GM18867 (cell line): ENCODE measurements at regions not wholly inside any gene's neighbourhood (a gene's known extent, or its start where the extent isn't known, plus 50 kb on each side); places are given as distances from the start of the nearest gene placed in this dataset.

ENCODE experiments used
- ATAC-seq: cut with Tn5 transposase; IDR thresholded peaks from one replicate; pipeline ENCODE4 v1.9.1; 2021; ENCODE audit warnings: mild to moderate bottlenecking, moderate library complexity; ENCODE audit not compliant: unreplicated experiment

DNA sequence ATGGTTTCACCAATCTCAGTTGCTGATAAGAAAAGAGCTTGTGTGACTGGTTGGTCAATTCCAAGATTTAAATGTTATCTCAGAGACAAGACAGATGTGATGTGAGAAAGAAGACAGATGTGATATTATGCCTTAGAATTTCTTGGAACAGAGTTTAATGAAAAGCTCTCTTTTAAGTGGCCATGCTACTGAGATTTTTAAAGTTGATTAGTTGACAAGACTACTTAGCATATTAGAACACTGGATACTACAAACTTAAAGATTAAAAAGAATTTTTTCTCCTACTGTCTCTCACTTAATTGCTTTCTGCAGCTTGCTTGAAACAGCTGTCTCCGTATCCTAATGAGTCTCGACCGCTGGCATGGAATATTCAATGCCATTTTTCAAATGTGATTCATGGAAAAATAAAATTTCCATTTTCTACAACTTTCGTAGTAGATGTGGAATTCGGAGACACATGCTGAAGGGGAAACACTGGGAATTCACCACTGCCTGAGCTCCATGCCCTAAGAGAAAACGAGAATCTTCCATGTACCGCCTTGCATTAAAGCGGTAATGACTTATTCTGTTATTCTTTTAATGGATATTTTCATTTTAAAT, 634.2 kb upstream of the SETBP1 start:
- ATAC-seq = no peak

DNA sequence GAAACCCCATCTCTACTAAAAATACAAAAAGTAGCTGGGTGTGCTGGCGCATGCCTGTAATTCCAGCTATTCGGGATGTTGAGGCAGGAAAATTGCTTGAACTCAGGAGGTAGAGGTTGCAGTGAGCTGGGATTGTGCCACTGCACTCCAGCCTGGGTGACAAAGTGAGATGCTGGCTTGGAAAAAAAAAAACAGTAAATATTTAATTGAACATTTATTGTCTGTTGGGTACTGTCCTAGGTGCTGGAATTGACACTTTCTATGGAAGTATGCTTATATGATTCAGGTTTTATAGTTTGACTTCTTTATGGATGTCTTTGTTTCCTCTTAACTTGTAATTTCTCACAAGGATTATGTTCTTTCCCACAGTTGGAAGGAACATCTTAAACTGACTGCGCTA, 633.1 kb upstream of the SETBP1 start:
- no peak for ATAC-seq

DNA sequence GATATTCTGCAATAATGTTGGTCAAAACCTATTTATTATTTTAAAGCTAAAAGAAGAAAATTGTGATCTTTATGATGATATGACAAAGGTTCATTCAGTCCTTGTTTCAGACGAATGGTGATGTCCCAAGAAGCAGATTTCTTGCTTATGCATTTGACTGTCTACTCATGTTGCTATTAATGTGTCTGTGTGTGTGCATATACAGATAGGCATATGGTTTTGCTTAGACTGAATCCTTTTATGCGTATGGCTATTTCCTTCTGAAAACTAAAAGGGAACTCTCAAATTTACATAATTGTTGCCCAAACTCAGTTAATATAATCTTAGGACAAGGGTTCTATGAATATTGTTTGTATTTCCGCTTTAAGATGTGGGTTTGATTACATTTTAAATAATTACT, 632.3 kb upstream of the SETBP1 start:
- ATAC-seq = no peak

DNA sequence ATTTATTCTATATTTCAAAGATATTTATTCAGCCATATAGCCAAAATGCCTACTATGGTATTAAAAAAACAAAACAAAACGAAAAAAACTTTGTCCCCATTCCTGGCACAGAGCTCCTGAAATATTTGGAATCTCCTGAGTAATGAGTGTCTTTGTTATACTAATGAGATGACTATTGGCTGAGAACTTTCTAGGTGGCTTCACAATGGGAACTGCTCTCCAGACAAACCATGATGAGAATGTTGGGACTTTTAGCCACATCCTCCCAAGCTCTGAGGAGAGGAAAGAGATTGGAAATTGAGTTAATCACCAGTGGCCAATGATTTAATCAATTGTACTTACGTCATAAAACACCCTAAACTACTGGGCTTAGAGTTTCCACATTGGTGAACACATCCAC, 631.8 kb upstream of the SETBP1 start:
- ATAC-seq = no peak

DNA sequence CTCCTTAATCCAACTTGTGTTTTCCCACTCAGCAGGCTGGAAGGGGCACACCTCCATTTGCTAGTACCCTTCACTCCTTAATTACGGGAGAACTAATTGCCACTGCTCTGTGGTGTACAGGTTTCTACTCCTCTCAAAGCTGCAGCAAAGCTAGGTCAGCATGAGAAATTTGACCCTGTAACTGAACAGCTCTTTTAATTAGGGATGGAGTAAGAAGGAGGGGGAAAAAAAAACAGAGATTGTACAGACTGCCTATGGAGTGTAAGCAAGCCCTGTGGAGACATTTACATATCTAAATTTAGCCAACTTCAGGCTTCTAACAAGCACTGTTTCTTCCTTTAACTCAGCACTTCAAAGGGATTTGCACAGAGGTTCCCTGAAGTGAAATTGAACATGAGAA, 629.7 kb upstream of the SETBP1 start:
- no peak for ATAC-seq

DNA sequence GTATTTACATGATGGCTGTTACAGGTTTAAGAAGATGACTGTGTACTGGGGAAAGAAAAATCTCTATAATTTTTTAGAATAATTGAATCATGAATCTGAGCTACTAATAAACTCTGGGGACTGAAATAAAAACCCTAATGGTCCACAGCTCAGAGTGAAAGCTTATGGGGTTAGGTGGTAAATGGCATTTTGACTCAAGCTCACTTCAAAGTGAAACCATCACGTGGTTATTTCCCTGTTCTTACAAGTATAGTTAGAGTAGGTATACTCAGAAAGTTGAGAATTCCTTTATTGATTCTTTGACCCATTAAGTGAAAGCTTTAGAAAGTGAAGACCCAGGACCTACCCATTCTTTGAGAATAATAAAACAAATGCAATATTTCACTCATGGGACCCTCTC, 626.2 kb upstream of the SETBP1 start:
- peak; percentile 32 for ATAC-seq

DNA sequence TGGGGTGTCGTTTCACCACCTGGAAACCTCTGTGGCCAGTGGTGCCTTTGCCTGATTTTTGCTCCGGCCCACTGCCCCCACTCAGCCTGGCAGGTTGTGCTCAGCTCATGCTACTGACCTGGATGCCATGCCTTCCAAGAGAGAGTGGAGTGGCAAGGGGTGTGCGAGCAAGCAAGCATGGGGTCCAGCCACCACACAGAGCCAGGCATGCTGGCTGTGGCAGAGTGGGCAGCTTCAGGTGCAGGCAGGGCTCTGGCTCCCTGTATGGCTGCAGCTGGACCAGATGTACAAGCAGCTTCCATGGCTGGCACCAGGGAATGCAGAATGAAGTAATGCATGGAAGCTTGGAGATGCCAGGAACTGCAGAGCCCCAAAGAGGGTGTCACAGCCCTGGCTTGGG, 620.5 kb upstream of the SETBP1 start:
- ATAC-seq = no peak

DNA sequence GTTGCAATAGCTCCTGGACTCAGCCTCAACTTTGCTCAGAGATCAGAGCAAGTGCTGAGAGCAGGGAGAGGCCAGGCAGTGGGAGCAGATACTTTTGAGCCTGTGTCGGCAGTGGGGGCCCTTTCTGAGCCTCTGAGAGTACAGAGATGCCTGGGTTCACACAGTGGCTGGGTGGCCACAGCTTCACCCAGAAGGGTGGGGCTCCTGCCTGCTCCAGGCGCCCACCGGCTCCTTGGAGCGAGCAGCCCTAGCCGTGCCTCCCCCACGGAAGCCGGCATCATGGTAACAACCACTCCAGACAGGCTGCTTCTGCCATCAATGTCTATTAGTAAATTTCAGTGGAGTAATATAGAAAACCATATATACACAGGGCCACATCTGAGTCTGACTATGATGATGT, 619.2 kb upstream of the SETBP1 start:
- ATAC-seq = no peak

DNA sequence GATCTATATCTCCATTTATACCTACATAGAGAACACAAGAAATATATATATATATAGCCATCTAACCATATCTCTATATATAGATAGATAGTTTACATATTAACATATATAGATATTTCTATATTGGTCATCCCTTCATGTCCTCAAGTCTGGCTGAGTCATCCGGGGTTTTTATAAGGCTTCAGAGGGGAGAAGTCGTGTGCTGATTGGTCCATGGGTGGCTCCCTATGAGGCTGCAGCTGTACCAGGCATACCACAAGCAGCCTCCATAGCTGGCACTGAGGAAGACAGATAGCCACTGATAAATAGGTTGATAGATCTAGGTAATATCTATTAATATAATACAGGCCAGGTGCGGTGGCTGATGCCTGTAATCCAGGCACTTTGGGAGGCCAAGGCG, 618.3 kb upstream of the SETBP1 start:
- no peak for ATAC-seq

DNA sequence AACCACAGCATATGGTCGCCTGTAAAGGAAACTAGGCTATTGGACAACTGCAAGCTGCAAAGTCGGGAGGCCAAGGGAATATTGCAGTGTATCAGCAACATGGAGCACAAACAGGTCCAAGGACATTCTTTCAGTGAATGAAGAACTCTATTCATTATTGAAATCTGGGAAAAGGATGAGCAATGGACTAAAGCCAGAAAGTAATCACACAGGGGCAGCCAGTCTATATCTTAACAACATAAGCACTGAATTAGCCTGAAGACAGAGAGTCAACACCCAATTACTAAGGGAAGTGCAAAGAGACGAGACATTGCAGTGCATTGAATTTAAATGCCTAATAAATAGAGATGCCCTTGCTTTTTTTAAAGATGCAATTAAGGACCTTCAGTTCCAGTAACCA, 615.5 kb upstream of the SETBP1 start:
- no peak for ATAC-seq

DNA sequence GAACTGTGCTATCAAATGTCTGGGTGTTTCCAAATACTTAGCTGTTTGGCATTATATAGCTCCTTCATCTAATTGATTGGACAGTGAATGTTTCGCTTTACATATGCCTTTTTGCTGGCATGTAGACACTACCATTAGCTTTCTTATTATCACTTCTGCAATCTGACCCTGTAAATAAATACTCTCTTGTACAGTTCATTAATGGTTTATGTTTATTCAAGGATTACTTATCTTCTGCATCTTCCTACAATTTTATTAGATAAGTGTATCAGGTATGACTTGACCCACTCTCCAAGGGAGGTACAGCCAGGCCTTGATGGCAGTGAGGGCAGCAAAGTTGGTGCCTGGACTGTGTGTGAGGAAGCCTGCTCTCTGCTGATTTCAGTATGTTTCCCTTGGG, 614.1 kb upstream of the SETBP1 start:
- ATAC-seq = no peak

DNA sequence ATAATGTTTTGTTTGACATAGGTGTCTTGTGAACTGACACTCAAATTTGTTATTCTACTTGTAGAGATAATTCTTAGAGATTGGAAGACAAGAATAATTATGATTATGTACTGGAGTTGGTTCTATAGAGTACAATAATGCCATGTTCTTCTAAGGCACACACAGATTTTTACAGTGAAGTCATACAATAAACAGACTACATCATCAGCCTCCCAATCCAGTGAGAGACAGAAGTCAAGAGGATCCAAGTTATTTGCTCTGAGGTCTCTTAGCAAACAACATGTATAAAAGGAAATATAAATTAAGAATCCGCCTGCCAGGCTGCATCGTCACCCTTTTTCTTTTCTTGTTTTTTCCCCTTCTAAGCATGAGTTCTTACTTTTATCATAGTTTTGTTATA, 613.5 kb upstream of the SETBP1 start:
- no peak for ATAC-seq

DNA sequence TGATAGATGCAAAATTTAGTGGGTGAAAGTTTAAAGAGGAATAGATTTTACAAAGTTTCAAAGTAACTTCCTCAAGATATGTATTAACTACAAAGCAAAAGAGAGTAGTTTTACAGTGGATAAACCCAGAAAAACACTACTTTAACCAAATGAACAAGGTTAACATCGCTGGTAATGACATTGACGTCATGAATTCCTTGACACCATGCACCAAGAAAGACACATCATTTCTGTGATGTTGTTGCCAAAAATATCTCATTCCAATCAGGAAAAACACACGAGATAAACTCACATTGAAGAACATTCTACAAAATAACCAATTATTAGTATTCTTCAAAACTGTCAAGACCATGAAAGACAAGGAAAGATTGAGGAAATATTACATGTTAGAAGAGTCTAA, 605.6 kb upstream of the SETBP1 start:
- no peak for ATAC-seq

DNA sequence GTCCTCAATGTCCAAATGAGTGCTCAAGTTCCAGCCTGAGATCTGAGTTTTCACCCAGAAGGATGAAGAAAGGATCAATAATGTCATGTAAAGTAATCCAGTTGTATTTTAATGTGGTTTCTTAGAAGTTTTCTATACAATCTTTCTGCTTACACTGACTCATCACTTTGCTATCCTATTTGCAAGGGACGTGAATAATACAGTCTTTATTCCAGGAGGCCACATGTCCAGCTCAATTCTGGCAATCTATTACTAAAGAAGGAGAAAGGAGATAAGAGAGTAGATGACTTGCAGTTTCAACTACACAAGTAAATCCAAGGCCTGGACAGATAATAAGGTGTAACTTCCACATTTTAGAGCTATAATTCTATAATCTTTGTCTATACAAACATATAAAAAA, 601.1 kb upstream of the SETBP1 start:
- ATAC-seq = no peak

DNA sequence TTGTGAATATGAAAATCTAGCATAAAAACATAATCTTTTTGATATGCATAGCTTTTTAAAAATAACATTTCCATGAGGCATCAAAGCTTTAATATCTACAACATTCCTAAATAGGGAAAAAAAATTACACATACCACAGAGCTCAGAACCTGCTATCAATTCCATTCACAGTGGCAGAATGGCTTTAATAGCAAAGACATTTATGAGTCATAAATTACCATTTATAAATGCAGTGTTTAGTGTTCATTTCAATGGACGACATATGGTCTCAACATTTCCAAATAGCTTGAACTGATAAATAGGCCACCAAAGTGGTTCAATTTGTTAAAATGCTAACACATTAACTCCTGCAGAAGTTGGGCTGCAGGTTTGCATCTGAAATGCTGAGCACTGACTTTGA, 600.6 kb upstream of the SETBP1 start:
- ATAC-seq = no peak

DNA sequence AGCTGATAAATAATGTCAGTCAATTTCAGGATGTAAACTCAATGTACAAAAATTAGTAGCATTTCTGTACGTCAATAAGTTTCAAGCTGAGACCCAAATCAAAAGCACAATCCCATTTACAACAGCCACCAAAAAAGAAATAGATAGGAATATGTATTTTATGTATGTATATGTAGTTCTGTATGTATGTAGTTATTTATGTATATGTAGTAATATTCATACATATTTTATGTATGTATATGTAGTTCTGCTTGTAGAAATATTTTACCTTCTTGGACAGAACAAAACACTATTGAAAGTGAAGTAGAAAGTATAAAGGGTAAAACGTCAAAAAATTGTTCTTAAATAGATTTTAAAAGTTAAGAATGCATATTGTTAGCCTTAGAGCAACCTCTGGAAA, 591.0 kb upstream of the SETBP1 start:
- ATAC-seq = no peak

DNA sequence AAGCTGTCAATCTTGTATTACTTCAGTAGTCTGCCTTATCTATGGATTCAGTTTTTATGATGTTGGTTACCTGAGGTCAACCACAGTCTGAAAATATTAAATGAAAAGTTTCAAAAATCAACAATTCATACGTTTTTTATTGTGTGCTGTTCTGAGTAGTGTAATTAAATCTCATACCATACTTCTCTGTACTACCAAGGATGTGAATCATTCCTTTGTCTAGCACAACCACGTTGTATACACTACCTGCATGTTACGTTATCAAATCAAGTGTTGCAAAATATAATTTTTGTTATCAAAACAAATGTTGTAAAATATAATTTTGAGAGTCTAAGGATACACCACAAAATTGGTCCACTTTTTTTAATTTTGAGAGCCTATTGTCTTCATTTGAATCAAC, 590.2 kb upstream of the SETBP1 start:
- ATAC-seq = no peak

DNA sequence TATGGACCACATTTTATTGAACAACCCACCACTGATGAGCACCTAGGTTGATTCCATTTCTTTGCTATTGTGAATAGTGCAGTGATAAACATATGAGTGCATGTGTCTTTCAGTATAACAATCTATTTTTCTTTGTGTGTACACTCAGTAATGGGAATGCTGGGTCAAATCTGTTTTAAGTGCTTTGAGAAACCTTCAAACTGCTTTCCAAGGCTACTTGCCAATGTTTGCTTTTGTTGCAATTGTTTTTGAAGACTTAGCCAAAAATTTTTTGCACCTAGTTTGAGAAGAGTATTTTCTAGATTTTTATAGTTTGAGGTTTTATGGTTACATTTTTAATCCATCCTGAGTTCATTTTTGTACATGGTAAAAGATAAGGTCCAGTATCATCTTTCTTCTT, 587.4 kb upstream of the SETBP1 start:
- ATAC-seq = no peak

DNA sequence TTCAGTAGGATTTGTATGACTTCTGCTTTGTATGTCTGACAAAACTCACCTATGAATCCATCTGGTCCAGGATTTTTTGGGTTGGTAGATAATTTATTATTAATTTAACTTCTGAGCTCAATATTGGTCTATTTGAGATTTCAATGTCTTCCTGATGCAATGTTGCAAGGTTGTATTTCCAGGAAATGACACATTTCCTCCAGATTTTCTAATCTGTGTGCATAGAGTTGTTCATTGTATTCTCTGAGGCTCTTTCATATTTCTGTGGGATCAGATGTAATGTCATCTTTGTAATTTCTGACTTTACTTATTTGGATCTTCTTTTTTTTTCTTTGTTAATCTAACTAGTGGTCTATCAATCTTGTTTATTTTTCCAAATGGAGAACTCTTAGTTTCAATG, 584.7 kb upstream of the SETBP1 start:
- no peak for ATAC-seq

DNA sequence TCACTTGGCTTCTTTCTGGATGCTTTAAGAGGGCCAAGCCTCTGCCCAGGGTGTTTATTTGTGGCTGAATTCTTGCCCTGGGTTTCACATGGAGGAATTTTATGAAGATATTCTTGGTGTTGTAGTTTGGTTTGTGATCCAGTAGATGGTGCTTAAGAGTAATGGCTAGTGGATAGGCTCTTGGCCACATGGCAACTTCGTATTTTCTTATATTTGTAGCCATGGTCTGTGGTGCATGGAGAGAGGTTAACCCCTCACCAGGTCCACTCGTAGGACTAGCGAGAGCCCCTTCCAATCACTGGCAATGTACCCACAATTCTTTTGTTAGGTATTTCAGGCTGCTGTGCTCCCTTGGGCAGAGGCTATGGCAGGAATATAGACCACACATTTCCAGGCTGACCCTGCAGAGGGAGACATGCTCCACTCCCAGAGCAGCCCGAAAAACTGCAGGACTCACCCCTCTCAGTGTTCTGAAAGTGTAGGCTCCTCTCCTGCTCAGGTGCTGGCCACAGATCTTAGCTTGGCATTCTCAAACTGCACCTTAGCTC, 582.1 kb upstream of the SETBP1 start:
- no peak for ATAC-seq

DNA sequence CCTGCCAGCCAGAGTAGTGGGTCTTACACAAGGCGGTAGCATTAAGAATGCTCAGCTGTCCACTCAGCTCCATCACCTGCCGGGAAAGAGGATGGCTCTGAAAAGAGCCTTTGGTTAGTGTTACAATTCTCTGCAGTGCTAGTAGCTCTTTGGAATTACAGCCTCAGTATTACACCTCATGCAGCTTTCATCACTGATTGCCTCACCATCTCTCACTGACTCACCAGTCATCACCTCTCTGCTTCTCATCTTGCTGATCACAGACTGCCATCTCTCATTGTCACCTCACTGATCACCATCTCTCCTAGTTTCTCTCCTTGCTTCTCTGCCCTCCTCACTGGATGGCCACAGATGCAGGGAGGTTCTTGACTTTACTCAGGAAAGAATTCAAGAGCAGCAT, 573.5 kb upstream of the SETBP1 start:
- no peak for ATAC-seq

DNA sequence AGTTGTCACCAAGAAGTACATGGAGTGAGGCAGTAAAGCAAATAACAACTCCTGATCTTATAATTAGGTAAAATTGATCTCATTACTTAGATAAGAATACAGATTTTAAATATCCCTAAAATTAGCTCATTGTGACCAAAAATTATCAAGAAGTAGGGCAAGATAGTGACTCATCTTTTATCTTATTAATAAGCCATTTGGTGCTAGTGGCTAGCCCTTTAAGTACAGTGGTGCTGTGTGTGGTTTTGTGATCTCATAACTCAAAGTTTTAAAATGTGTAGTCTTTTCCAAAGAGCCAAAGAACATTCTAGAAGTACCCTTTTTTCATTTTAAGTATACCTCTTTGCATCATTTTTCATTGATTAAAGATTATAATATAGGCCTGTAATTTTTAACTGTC, 569.4 kb upstream of the SETBP1 start:
- ATAC-seq = no peak

DNA sequence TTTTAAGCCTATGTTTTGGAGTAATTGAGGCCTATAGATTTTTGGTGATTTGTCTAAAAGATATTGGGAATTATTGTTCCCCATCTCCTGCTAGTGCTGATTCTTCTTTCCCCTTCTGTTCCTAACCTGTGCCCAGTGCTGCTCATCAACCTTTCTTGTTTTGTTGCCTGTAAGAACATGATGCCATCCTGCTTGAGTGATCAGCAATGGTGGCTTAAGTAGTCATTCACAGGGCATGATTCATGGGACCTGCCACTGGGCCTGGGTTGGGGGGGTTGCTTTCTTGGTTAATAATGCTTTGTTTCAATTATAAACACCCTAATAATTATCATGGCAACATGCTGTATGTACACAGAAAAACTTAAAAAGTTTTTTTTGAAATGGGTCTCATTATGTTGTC, 562.9 kb upstream of the SETBP1 start:
- ATAC-seq = no peak

DNA sequence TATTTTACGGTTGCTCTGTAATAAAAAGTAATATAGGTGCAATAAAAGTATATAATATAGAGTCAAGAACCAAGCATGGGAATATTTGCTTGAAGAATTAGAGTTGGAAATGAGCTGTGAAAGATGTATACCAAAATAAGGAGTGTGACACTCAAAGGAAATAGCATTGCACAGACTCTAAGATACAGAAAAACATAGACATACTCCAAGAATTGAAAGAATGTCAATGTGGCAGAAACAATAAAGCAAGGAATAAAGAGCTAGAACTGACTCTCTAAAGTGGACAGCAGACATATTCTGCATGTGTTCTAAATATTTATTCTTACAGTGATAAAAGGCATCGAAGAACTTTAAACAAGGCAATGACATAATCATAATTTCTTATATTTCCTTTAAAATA, 561.1 kb upstream of the SETBP1 start:
- no peak for ATAC-seq
